ENCODE measurements at regions not wholly inside any gene's neighbourhood (a gene's known extent, or its start where the extent isn't known, plus 50 kb on each side); places are given as distances from the start of the nearest gene placed in this dataset.

GRCh38 chr2:55111230-55111569 is 60.9 kb upstream of the RTN4 start:
- ChIA-PET CTCF (no interaction called here), POLR2A (no interaction called here)
- no peak for TF ChIP-seq CTCF (IDR thresholded peaks at IDR 0.05; ENCODE audit: control extremely low read depth, extremely low read depth, low read depth, missing control alignments)

GRCh38 chr2:55109219-55109891 is 59.1 kb upstream of the RTN4 start:
- no peak for DNase-seq (ENCODE audit: extremely low spot score)
- ChIA-PET POLR2A (no interaction called here), CTCF (interaction anchor here (1.3 kb wide), 1 partner anchor 15 kb away, joined by 3 read pairs; no protein-coding TSS in a partner anchor)
- TF ChIP-seq CTCF (IDR thresholded peaks at IDR 0.05; ENCODE audit: control extremely low read depth, extremely low read depth, low read depth, missing control alignments) = no peak

More at GRCh38 chr2:55111230-55111569, 60.9 kb upstream of the RTN4 start:
- no peak for DNase-seq (ENCODE audit: extremely low spot score)

- no peak for DNase-seq (ENCODE audit: extremely low spot score)
- no peak for TF ChIP-seq CTCF (IDR thresholded peaks at IDR 0.05; ENCODE audit: control extremely low read depth, extremely low read depth, low read depth, missing control alignments)
- ChIA-PET POLR2A (no interaction called here), CTCF (interaction anchor here (0.8 to 1.3 kb wide), 2 partner anchors 8 to 15 kb away, joined by 3 read pairs; no protein-coding TSS in a partner anchor)
Measured at GRCh38 chr2:55108456-55109160, 58.4 kb upstream of the RTN4 start.

- POLR2A ChIA-PET = no interaction called here
- CTCF ChIA-PET = no interaction called here
Measured at GRCh38 chr2:55107436-55107835, 57.2 kb upstream of the RTN4 start.

GRCh38 chr2:55106148-55106547 is 55.9 kb upstream of the RTN4 start:
- CTCF ChIA-PET = interaction anchor here (0.7 to 2.9 kb wide), 3 partner anchors 10 to 206 kb away, joined by 3 to 9 read pairs (median 4); no protein-coding TSS in a partner anchor
- POLR2A ChIA-PET = no interaction called here
- no peak for DNase-seq (ENCODE audit: extremely low spot score)
- no peak for TF ChIP-seq CTCF (IDR thresholded peaks at IDR 0.05; ENCODE audit: control extremely low read depth, extremely low read depth, low read depth, missing control alignments)

More at GRCh38 chr2:55107436-55107835, 57.2 kb upstream of the RTN4 start:
- TF ChIP-seq CTCF (IDR thresholded peaks at IDR 0.05; ENCODE audit: control extremely low read depth, extremely low read depth, low read depth, missing control alignments) = no peak
- no peak for DNase-seq (ENCODE audit: extremely low spot score)

- DNase-seq (ENCODE audit: extremely low spot score) = no peak
- CTCF ChIA-PET = interaction anchor here (1.0 to 2.9 kb wide), 2 partner anchors 9 to 206 kb away, joined by 4 to 9 read pairs; no protein-coding TSS in a partner anchor
- POLR2A ChIA-PET = no interaction called here
- no peak for TF ChIP-seq CTCF (IDR thresholded peaks at IDR 0.05; ENCODE audit: control extremely low read depth, extremely low read depth, low read depth, missing control alignments)
Measured at GRCh38 chr2:55105456-55105855, 55.2 kb upstream of the RTN4 start.
